GM12872 (cell line): ENCODE measurements at regions not wholly inside any gene's neighbourhood (a gene's known extent, or its start where the extent isn't known, plus 50 kb on each side); places are given as distances from the start of the nearest gene placed in this dataset.

Experiments used
- TF ChIP-seq, protein P1 (sequence below): IDR thresholded peaks from 3 replicates; pipeline ENCODE4 v1.5.1; 2011; ENCODE audit warnings: low read depth, mild to moderate bottlenecking, low read length, moderate library complexity; ENCODE audit not compliant: insufficient read depth

DNA sequence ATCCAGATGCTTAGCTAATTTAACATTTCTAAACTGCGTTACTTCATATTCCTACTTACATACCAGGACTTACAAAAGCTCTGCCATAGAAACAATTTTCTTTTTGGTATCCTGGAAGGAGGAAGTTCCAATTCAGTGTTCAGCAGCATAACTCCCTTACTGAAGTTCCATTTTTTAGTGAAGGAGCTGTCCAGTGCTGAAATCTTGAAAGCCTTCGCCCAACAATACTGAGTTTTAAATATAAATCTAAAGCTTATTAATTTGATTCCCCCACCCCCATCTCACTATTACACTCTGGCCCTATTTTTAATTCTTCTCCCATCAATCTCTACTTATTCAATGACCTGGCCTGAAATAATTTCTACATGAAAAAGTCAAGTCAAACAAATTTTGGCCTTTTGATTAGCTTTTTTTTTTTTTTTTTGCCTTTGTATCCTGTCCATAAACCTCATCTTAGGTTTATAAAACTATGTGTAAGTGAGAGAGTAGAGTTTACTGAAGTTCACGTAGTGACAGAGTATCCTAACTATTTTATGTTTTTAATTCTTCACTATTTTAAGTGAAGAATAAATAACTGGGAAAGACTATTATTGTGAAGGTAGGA, 323.0 kb upstream of the PLD5 start:
- TF ChIP-seq, protein P1, sequence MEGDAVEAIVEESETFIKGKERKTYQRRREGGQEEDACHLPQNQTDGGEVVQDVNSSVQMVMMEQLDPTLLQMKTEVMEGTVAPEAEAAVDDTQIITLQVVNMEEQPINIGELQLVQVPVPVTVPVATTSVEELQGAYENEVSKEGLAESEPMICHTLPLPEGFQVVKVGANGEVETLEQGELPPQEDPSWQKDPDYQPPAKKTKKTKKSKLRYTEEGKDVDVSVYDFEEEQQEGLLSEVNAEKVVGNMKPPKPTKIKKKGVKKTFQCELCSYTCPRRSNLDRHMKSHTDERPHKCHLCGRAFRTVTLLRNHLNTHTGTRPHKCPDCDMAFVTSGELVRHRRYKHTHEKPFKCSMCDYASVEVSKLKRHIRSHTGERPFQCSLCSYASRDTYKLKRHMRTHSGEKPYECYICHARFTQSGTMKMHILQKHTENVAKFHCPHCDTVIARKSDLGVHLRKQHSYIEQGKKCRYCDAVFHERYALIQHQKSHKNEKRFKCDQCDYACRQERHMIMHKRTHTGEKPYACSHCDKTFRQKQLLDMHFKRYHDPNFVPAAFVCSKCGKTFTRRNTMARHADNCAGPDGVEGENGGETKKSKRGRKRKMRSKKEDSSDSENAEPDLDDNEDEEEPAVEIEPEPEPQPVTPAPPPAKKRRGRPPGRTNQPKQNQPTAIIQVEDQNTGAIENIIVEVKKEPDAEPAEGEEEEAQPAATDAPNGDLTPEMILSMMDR: no peak

DNA sequence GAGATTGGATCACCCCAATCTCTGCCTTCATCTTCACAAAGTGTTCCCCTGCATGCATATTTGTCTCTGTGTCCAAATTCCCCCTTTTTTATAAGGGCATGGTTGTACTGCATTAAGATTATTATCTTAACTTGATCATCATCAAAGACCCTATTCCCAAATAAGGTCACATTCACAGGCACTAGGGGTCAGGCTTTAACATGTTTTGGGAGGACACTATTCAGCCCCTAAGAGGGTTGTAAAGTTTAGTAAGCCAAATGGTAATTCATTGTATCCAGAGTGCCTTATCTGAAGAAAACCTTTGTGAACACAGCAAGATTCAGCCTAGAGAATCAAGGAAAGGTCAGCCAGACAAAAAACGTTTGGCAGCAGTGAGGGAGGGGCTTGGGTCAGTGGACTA, 317.6 kb upstream of the PLD5 start:
- TF ChIP-seq, protein P1: no peak

GRCh38 chr1:242839101-242839500, 314.6 kb upstream of the PLD5 start:
- TF ChIP-seq, protein P1: no peak

DNA sequence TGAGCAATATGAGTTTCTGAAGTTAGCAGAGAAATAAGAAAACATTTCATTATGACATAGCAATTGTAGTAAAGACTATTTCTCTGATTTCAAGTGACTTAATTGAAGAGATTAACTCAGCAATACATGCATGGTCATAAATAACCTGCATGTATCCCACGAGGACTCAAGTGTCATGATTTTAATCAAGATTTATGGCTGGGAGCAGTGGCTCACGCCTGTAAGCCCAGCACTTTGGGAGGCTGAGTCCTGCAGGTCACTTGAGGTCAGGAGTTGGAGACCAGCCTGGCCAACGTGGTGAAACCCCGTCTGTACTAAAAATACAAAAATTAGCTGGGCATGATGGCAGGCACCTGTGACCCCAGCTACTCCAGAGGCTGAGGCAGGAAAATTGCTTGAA, 311.9 kb upstream of the PLD5 start:
- TF ChIP-seq, protein P1: no peak

DNA sequence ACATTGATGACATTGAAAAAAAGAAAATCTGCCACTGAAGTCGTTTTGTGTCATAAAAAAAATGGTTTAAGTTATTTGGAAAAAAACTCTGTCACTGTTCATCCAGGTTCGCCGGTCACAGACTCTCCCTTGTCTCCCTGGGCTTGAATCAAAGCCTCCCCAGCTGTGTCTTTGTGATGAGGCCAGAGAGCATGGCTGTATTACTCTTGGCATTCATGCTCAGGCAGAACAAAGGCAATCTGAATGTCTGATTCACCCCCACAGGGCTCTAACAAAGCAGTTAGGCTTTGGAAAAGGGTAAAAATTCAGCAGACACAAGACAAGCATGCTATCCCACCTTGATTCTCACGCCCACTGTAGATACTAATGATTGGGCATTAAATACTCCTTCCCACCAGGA, 304.3 kb upstream of the PLD5 start:
- TF ChIP-seq, protein P1: no peak

DNA sequence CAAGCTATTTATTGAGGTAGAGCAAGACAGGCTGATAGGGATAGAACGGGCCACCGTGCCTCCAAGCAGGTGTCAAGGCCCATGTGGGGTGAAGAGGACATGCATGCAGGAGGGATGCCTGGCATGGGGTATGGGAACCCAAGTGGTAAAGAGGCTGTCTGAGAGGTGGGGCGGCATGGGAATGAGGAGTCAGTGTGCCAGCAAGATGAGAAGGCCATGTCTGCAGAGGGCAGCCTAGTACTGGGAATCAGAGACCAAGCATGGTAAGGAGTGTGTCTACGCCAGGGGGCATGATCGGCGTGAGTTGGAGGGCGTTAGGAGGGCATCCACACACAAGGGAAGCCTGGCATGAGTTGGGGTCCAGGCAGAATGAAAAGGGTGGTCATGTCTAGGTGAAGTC, 303.7 kb upstream of the PLD5 start:
- TF ChIP-seq, protein P1: no peak

GRCh38 chr1:242827538-242827937, 303.0 kb upstream of the PLD5 start:
- TF ChIP-seq, protein P1: no peak
